T-cell (primary cell): ENCODE measurements at regions not wholly inside any gene's neighbourhood (a gene's known extent, or its start where the extent isn't known, plus 50 kb on each side); places are given as distances from the start of the nearest gene placed in this dataset.

Experiments used
- ATAC-seq, 4 experiments: fragments of 200-7000 bp in 3 of 4; fragments of 150-1000 bp in 1 of 4; cut with Tn5 transposase; replicated peaks in 1 of 4; 1 replicate in 3 of 4; 2 replicates in 1 of 4; pipeline ENCODE4 v1.10.0; 2021; ENCODE audit warnings: moderate library complexity in 3 of 4, mild to moderate bottlenecking in 2 of 4, moderate number of reproducible peaks in 1 of 4
- CTCF ChIA-PET, 2 donors: fragments of 300-600 bp; sonication (Branson Sonifier 250); formaldehyde crosslinking; loops; one replicate each; lab custom pipeline; 2022; ENCODE audit warnings: antibody characterized with exemption in 2 of 2; lab: Charles Lee
- POLR2A ChIA-PET, 2 donors: fragments of 300-600 bp; sonication (Branson Sonifier 250); formaldehyde crosslinking; loops; one replicate each; lab custom pipeline; 2022; ENCODE audit warnings: antibody characterized with exemption in 2 of 2; lab: Charles Lee
- DNase-seq, 35 experiments: peaks; one replicate each; pipeline versions ENCODE4 v3.0.0 to v3.0.0-alpha.2; 2013 to 2023
- H3K27ac ChIP-seq: one replicate; pipeline ENCODE4 v1.5.1; 2013; ENCODE audit warnings: low read length
- H3K27me3 ChIP-seq, 2 experiments: replicated peaks in 1 of 2; 1 replicate in 1 of 2; 2 replicates in 1 of 2; pipeline versions ENCODE4 v1.6.1 to v1.7.0; 2013; ENCODE audit warnings: low read length in 1 of 2, mixed read lengths in 1 of 2; ENCODE audit not compliant: control insufficient read depth in 2 of 2, insufficient read depth in 2 of 2; ENCODE audit errors: extremely low read depth in 1 of 2
- H3K36me3 ChIP-seq, 2 donors: 1 replicate in 1 of 2; 2 replicates in 1 of 2; pipeline versions ENCODE4 v1.6.1 to v1.7.0; 2013; ENCODE audit warnings: low read length in 1 of 2; ENCODE audit not compliant: control insufficient read depth in 2 of 2, insufficient read depth in 1 of 2; ENCODE audit errors: extremely low read depth in 1 of 2
- H3K4me1 ChIP-seq, 2 experiments: 1 replicate in 1 of 2; 2 replicates in 1 of 2; pipeline versions ENCODE4 v1.6.1 to v1.7.0; 2013; ENCODE audit warnings: low read length in 2 of 2, mixed read lengths in 1 of 2; ENCODE audit not compliant: insufficient read depth in 2 of 2, control insufficient read depth in 1 of 2; ENCODE audit errors: extremely low read depth in 1 of 2
- H3K4me3 ChIP-seq, 2 donors: 1 replicate in 1 of 2; 2 replicates in 1 of 2; pipeline versions ENCODE4 v1.5.1 to v1.7.0; 2013; ENCODE audit warnings: mild to moderate bottlenecking in 2 of 2, low read length in 1 of 2, moderate library complexity in 1 of 2; ENCODE audit not compliant: control insufficient read depth in 1 of 2; ENCODE audit errors: extremely low read depth in 1 of 2
- H3K9me3 ChIP-seq: 2 replicates; pipeline ENCODE4 v1.7.0; 2013
- H3K27ac Mint-ChIP-seq, 2 donors: one replicate each; pipeline ENCODE4 v1.8.0; 2020 to 2021; ENCODE audit warnings: mild to moderate bottlenecking in 2 of 2, mixed read lengths in 2 of 2
- H3K27me3 Mint-ChIP-seq, 2 donors: one replicate each; pipeline ENCODE4 v1.8.0; 2021 to 2022; ENCODE audit warnings: mixed read lengths in 2 of 2
- H3K36me3 Mint-ChIP-seq: one replicate; pipeline ENCODE4 v1.8.0; 2021; ENCODE audit warnings: mixed read lengths
- H3K4me1 Mint-ChIP-seq, 3 donors: one replicate each; pipeline ENCODE4 v1.8.0; 2020 to 2022; ENCODE audit warnings: mixed read lengths in 3 of 3, mild to moderate bottlenecking in 1 of 3
- H3K4me3 Mint-ChIP-seq, 3 donors: one replicate each; pipeline ENCODE4 v1.8.0; 2020 to 2022; ENCODE audit warnings: mild to moderate bottlenecking in 3 of 3, mixed read lengths in 3 of 3, moderate library complexity in 3 of 3
- H3K9me3 Mint-ChIP-seq, 3 donors: one replicate each; pipeline ENCODE4 v1.8.0; 2020 to 2022; ENCODE audit warnings: mixed read lengths in 3 of 3
- WGBS: methylation state at CpG from one replicate; pipeline ENCODE4 v1.1.5; 2013; ENCODE audit warnings: missing lambda C conversion rate; ENCODE audit not compliant: insufficient coverage; 5-methylcytosine and 5-hydroxymethylcytosine counted together

DNA sequence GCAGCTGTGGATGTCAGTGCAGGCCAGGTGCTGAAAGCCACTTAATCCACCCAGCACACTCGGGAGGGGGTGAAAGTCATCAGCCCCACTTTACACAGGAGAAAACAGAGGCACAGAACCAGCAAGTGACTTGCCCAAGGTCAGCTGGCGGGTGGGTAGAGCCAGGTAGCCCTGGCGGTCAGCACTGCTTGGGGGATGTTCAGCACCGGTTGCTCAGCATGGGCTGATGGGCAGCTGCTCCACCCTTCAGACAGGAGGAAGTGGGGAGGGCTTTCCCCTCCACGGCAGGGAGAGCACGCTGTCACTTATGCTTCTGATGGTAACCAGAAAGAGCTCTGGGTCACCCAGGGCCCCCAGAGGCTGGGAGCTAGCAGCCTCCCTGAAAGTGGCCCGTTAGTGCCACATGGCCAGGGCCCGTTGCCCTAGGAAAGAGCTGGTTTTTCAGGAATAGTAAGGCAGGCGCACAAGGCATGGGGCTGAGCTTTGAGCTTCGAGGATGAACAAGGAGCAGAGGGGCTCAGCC is 417.9 kb downstream of the CTTN start:
- POLR2A ChIA-PET = no interaction called here
- Mint-ChIP-seq H3K9me3 (no peaks in the 10 kb centered on the region), H3K4me3 (no peak overlapping the region), H3K4me1 (no peaks in the 10 kb centered on the region), H3K36me3 (no peaks in the 10 kb centered on the region), H3K27ac (no peak overlapping the region), H3K27me3 (peaks cover under 1 to 5% of the 10 kb centered on the region in 2 donors)
- CTCF ChIA-PET = no interaction called here
- no peak overlapping the region for H3K4me3 ChIP-seq
- H3K36me3 ChIP-seq = no peaks in the 10 kb centered on the region
- peaks cover 0 to 36% of the 10 kb centered on the region in 2 experiments for H3K27me3 ChIP-seq
- 64% methylated on average over 9 of the region's 10 CpGs for WGBS
- H3K4me1 ChIP-seq = no peaks in the 10 kb centered on the region
- DNase-seq (no peak), ATAC-seq (no peak)
- no peak overlapping the region for H3K27ac ChIP-seq
- no peaks in the 10 kb centered on the region for H3K9me3 ChIP-seq

- Mint-ChIP-seq H3K27ac (no peak overlapping the region), H3K27me3 (peaks cover 8 to 14% of the 10 kb centered on the region in 2 donors), H3K4me1 (no peaks in the 10 kb centered on the region), H3K36me3 (no peaks in the 10 kb centered on the region), H3K4me3 (no peak overlapping the region), H3K9me3 (no peaks in the 10 kb centered on the region)
- Histone ChIP-seq H3K27me3 (peaks cover 0 to 45% of the 10 kb centered on the region in 2 experiments), H3K9me3 (no peaks in the 10 kb centered on the region), H3K36me3 (no peaks in the 10 kb centered on the region), H3K4me3 (no peak overlapping the region), H3K4me1 (no peaks in the 10 kb centered on the region), H3K27ac (no peak overlapping the region)
- no peak for DNase-seq
- CTCF ChIA-PET = no interaction called here
- no peak for ATAC-seq
- 75% methylated on average over 4 of the region's 9 CpGs for WGBS
- POLR2A ChIA-PET = no interaction called here
Measured at GRCh38 chr11:70818351-70818750, 420.0 kb downstream of the CTTN start.

DNA sequence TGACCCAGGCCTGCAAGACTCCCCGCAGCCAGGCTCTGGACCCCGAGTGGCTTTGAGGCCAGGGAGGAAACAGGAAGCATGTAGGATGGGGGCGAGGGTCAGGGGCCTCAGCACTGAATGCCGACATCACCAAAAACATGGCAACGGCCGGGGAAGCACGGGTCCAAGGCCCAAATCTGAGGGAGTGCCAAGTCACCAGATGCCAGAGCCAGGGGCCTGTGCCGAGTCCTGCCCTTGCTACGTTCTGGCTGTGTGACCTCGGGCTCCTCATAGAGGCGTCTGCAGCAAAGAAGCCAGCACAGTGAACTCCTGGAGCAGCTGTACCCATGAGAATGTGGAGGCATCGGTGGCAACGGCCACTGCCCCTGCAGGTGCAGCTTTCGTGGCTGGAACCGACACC is 420.7 kb downstream of the CTTN start:
- H3K4me3 Mint-ChIP-seq = no peak overlapping the region
- no peaks in the 10 kb centered on the region for H3K36me3 Mint-ChIP-seq
- DNase-seq (no peak), ATAC-seq (no peak)
- no peak overlapping the region for H3K27ac Mint-ChIP-seq
- H3K9me3 Mint-ChIP-seq = no peaks in the 10 kb centered on the region
- H3K27ac ChIP-seq = no peak overlapping the region
- no peaks in the 10 kb centered on the region for H3K36me3 ChIP-seq
- H3K27me3 Mint-ChIP-seq = peaks cover 14 to 19% of the 10 kb centered on the region in 2 donors
- H3K27me3 ChIP-seq = peaks cover 0 to 49% of the 10 kb centered on the region in 2 experiments
- H3K4me1 ChIP-seq = no peaks in the 10 kb centered on the region
- H3K9me3 ChIP-seq = no peaks in the 10 kb centered on the region
- no peak overlapping the region for H3K4me3 ChIP-seq
- 75% methylated on average over 11 of the region's 15 CpGs for WGBS
- ChIA-PET POLR2A (no interaction called here), CTCF (no interaction called here)
- peaks cover 0 to 2% (median 0%) of the 10 kb centered on the region in 3 donors for H3K4me1 Mint-ChIP-seq

DNA sequence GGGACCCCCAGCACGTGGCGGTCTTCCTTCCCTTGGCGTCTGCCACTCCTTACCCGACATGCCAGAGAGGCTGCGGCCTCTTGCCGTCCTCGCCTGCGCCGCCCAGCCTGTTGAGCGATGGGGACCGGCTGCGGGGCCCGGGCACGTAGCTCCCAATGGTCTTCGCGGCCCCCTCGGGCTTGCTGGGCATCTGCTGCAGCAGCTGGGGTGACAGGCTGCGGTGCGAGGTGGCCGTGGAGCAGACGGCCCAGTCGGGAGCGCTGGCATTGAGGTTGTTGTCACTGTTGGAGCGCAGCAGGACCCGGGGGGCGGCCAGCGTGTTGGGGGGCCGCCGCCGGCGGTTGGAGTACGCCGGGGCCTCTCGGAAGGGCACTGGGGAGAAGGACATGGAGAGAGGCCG is 422.0 kb downstream of the CTTN start:
- H3K27ac ChIP-seq = no peak overlapping the region

DNA sequence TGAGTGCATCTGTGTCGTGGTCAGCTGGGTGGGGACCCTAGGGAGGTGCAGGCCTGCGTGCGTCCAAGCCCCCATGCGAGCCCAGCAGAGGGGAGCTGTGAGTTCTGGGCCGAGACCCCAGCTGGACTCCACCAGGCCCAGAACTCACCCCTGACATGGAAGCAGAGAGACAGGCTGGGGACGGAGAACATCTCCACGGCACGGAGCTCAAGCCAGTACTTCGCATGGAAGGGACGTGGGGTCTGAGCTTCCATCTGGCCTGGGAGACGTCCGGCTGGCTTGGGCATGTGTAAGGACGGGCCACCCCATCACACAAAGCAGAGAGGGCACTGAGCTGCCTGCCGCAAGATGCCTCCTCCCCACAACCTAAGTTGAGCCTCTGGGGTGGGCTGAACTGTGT is 422.4 kb downstream of the CTTN start:
- H3K4me3 ChIP-seq = no peak overlapping the region
- H3K27me3 ChIP-seq = peaks cover 3 to 42% of the 10 kb centered on the region in 2 experiments
- Mint-ChIP-seq H3K27me3 (peaks cover 19 to 32% of the 10 kb centered on the region in 2 donors), H3K9me3 (no peaks in the 10 kb centered on the region), H3K27ac (no peak overlapping the region), H3K36me3 (no peaks in the 10 kb centered on the region), H3K4me3 (no peak overlapping the region), H3K4me1 (peaks cover 0 to 4% (median 2%) of the 10 kb centered on the region in 3 donors)
- POLR2A ChIA-PET = no interaction called here
- CTCF ChIA-PET = no interaction called here
- H3K4me1 ChIP-seq = no peaks in the 10 kb centered on the region
- no peaks in the 10 kb centered on the region for H3K36me3 ChIP-seq
- no peaks in the 10 kb centered on the region for H3K9me3 ChIP-seq
- DNase-seq = no peak
- 87% methylated on average over 14 of the region's 14 CpGs for WGBS
- H3K27ac ChIP-seq = no peak overlapping the region
- ATAC-seq = no peak

More for the DNA sequence above, 422.0 kb downstream of the CTTN start:
- no peak overlapping the region for H3K4me3 ChIP-seq
- CTCF ChIA-PET = no interaction called here
- Mint-ChIP-seq H3K27ac (no peak overlapping the region), H3K27me3 (peaks cover 17 to 28% of the 10 kb centered on the region in 2 donors), H3K9me3 (no peaks in the 10 kb centered on the region), H3K4me3 (no peak overlapping the region), H3K36me3 (no peaks in the 10 kb centered on the region), H3K4me1 (peaks cover 0 to 4% (median 2%) of the 10 kb centered on the region in 3 donors)
- 93% methylated on average over 31 of the region's 35 CpGs for WGBS
- no peaks in the 10 kb centered on the region for H3K36me3 ChIP-seq
- peaks cover 0 to 46% of the 10 kb centered on the region in 2 experiments for H3K27me3 ChIP-seq
- no peaks in the 10 kb centered on the region for H3K4me1 ChIP-seq
- no peaks in the 10 kb centered on the region for H3K9me3 ChIP-seq
- ATAC-seq (no peak), DNase-seq (no peak)
- POLR2A ChIA-PET = no interaction called here

- ATAC-seq (no peak), DNase-seq (no peak)
- CTCF ChIA-PET = no interaction called here
- Mint-ChIP-seq H3K4me1 (peaks cover 0 to 4% (median 2%) of the 10 kb centered on the region in 3 donors), H3K27ac (no peak overlapping the region), H3K4me3 (no peak overlapping the region), H3K9me3 (no peaks in the 10 kb centered on the region), H3K27me3 (peaks cover 32 to 48% of the 10 kb centered on the region in 2 donors), H3K36me3 (no peaks in the 10 kb centered on the region)
- Histone ChIP-seq H3K9me3 (no peaks in the 10 kb centered on the region), H3K4me1 (no peaks in the 10 kb centered on the region), H3K36me3 (no peaks in the 10 kb centered on the region), H3K4me3 (no peak overlapping the region), H3K27ac (no peak overlapping the region), H3K27me3 (peaks cover 12 to 46% of the 10 kb centered on the region in 2 experiments)
- POLR2A ChIA-PET = no interaction called here
- WGBS = 73% methylated on average over 5 of the region's 7 CpGs
Measured at GRCh38 chr11:70823771-70824170, 425.4 kb downstream of the CTTN start.
